ENCODE measurements at regions not wholly inside any gene's neighbourhood (a gene's known extent, or its start where the extent isn't known, plus 50 kb on each side); places are given as distances from the start of the nearest gene placed in this dataset.
"Not testable (repeated sequence)": the region's sequence is repeated elsewhere in the genome, so short reads cannot be mapped to it uniquely, and the experiment has no call there.

DNA sequence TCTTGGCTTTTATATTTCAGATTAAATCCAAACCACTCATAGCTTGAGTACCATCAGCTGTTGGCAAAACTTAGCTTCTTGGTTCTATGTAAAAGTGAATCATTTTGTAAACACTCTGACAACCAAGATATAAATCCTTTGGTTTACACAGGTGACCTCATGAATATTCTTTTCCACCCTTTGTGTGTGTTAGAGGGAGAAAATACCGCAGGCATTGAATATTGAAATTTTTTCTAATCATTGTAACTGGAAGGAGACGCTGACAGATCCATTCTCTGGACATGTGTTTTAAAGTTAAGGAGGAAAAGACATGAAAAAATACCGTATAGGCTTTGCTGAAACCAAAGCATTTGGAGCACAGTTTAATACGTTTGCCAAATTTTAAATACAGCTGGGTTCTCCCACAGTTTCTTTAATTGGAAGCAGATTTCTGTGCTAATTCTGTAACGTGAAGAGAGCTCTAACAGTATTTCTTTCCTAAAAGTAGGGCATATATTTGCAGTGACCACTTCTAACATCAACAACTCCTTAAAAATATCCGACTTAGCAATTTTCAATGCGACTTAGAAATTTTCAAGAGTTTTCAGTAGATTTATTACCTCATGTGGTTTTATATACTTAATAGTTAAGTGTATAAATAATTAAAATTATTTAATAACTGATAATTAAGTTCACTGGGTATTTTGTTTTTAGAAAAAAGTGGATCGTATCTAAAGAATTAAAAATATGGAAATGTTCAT, 388.2 kb downstream of the USP25 start:
- H3K4me1 ChIP-seq (ENCODE audit: insufficient read depth, poor library complexity, severe bottlenecking) = peaks cover 21% of the 10 kb centered on the region
- H3K4me3 ChIP-seq (ENCODE audit: severe bottlenecking) = no peak overlapping the region
- TF ChIP-seq, protein P1, sequence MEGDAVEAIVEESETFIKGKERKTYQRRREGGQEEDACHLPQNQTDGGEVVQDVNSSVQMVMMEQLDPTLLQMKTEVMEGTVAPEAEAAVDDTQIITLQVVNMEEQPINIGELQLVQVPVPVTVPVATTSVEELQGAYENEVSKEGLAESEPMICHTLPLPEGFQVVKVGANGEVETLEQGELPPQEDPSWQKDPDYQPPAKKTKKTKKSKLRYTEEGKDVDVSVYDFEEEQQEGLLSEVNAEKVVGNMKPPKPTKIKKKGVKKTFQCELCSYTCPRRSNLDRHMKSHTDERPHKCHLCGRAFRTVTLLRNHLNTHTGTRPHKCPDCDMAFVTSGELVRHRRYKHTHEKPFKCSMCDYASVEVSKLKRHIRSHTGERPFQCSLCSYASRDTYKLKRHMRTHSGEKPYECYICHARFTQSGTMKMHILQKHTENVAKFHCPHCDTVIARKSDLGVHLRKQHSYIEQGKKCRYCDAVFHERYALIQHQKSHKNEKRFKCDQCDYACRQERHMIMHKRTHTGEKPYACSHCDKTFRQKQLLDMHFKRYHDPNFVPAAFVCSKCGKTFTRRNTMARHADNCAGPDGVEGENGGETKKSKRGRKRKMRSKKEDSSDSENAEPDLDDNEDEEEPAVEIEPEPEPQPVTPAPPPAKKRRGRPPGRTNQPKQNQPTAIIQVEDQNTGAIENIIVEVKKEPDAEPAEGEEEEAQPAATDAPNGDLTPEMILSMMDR (IDR thresholded peaks at IDR 0.05; ENCODE audit: poor library complexity, severe bottlenecking) = no peak
- no peaks in the 10 kb centered on the region for H3K9me3 ChIP-seq (ENCODE audit: severe bottlenecking)
- no peak for DNase-seq (ENCODE audit: low spot score)
- no peaks in the 10 kb centered on the region for H3K36me3 ChIP-seq (ENCODE audit: low read depth)
- H3K27me3 ChIP-seq (ENCODE audit: insufficient read depth, poor library complexity, severe bottlenecking) = no peaks in the 10 kb centered on the region
- H3K27ac ChIP-seq (ENCODE audit: poor library complexity, severe bottlenecking) = peak overlapping the region; percentile 83
- peak; percentile 98 for ATAC-seq (ENCODE audit: low read depth)

DNA sequence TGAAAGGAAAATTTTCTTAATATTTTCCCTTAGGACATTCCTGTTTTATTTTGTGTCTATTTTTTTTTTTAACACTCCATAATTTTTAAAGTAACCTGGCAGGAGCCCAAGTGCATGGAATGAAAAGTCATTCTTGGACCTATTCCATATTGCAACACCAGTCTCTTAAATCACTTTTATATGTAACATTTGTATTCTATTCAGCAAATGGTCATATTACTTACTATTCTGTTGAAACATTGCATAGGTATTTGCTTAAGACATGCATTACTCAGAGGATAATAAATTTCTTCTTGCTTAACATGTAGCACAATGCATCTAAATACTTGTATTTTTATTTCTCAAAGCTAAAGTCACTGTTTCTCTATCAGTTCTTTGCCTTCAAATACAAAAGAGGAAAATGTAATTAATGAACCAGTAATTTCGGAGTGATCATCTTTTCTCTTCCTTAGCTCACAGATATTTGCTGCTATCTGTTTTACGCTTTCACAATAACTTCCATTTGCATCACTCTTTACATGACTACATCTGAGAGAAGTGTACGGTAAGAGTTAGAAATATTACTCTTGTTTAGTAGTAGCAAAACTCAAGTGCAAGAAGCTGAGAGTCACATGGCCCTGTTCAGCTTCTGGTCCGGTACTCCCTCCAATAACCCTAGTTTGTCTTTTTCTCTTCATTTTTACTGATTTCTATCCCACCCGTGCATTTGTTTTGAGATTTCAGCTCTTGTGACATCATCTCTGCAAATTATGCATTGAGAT, 394.8 kb downstream of the USP25 start:
- Histone ChIP-seq H3K36me3 (ENCODE audit: low read depth) (no peaks in the 10 kb centered on the region), H3K4me3 (ENCODE audit: severe bottlenecking) (no peak overlapping the region), H3K27me3 (ENCODE audit: insufficient read depth, poor library complexity, severe bottlenecking) (no peaks in the 10 kb centered on the region), H3K4me1 (ENCODE audit: insufficient read depth, poor library complexity, severe bottlenecking) (peaks cover 19% of the 10 kb centered on the region), H3K27ac (ENCODE audit: poor library complexity, severe bottlenecking) (peak overlapping the region; percentile 84), H3K9me3 (ENCODE audit: severe bottlenecking) (no peaks in the 10 kb centered on the region)
- ATAC-seq (ENCODE audit: low read depth) (peak; percentile 96), DNase-seq (ENCODE audit: low spot score) (no peak)
- TF ChIP-seq, protein P1 (IDR thresholded peaks at IDR 0.05; ENCODE audit: poor library complexity, severe bottlenecking) = no peak

DNA sequence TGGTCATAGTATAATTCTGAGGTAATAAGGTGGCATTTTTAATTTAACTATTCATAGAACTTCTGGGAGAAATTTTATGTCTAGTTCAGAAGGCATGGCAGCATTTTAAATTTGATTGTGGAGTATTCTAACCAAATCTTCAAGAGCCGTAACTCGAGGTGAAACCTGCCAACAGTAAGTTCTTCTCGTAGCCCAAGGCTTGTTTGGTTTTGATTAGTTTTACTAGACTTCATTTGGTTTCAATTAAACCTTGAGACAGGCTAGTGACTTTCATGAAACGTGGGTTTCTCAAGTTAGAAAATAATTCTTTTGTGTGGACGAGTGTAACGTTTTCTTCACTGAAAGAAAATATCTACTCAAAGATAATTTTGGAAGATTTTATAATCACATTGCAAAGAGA, 395.5 kb downstream of the USP25 start:
- Histone ChIP-seq H3K4me3 (ENCODE audit: severe bottlenecking) (no peak overlapping the region), H3K27ac (ENCODE audit: poor library complexity, severe bottlenecking) (peak overlapping the region; percentile 84)

DNA sequence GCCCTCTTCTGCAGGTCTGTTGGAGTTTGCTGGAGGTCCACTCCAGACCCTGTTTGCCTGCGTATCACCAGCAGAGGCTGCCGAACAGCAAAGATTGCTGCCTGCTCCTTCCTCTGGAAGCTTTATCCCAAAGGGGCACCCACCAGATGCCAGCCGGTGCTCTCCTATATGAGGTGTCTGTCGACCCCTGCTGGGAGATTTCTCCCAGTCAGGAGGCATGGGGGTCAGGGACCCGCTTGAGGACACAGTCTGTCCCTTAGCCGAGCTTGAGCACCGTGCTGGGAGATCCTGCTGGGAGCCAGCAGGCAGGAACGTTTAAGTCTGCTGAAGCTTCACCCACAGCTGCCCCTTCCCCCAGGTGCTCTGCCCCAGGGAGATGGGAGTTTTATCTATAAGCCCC, 402.7 kb downstream of the USP25 start:
- H3K4me3 ChIP-seq (ENCODE audit: severe bottlenecking); H3K27ac ChIP-seq (ENCODE audit: poor library complexity, severe bottlenecking); H3K9me3 ChIP-seq (ENCODE audit: severe bottlenecking); H3K4me1 ChIP-seq (ENCODE audit: insufficient read depth, poor library complexity, severe bottlenecking); DNase-seq (ENCODE audit: low spot score); H3K27me3 ChIP-seq (ENCODE audit: insufficient read depth, poor library complexity, severe bottlenecking); ATAC-seq (ENCODE audit: low read depth); H3K36me3 ChIP-seq (ENCODE audit: low read depth): not testable (repeated sequence)

More for the DNA sequence above, 395.5 kb downstream of the USP25 start:
- Histone ChIP-seq H3K36me3 (ENCODE audit: low read depth) (no peaks in the 10 kb centered on the region), H3K4me1 (ENCODE audit: insufficient read depth, poor library complexity, severe bottlenecking) (peaks cover 19% of the 10 kb centered on the region), H3K9me3 (ENCODE audit: severe bottlenecking) (no peaks in the 10 kb centered on the region), H3K27me3 (ENCODE audit: insufficient read depth, poor library complexity, severe bottlenecking) (no peaks in the 10 kb centered on the region)
- ATAC-seq (ENCODE audit: low read depth) (no peak), DNase-seq (ENCODE audit: low spot score) (no peak)
- TF ChIP-seq, protein P1 (IDR thresholded peaks at IDR 0.05; ENCODE audit: poor library complexity, severe bottlenecking) = no peak

DNA sequence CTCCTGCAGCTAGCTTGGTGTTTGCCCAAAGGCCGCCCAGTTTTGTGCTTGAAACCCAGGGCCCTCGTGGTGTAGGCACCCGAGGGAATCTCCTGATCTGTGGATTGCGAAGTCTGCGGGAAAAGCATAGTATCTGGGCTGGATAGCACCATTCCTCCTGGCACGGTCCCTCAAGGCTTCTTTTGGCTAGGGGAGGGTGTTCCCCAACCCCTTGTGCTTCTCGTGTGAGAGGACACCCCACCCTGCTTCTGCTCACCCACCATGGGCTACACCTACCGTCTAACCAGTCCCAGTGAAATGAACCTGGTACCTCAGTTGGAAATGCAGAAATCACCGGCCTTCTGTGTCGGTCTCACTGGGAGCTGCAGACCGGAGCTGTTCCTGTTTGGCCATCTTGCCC, 403.5 kb downstream of the USP25 start:
- H3K27ac ChIP-seq (ENCODE audit: poor library complexity, severe bottlenecking) = no peak overlapping the region
- H3K9me3 ChIP-seq (ENCODE audit: severe bottlenecking) = no peaks in the 10 kb centered on the region
- H3K27me3 ChIP-seq (ENCODE audit: insufficient read depth, poor library complexity, severe bottlenecking) = no peaks in the 10 kb centered on the region
- TF ChIP-seq, protein P1 (IDR thresholded peaks at IDR 0.05; ENCODE audit: poor library complexity, severe bottlenecking) = no peak
- no peak for DNase-seq (ENCODE audit: low spot score)
- H3K4me1 ChIP-seq (ENCODE audit: insufficient read depth, poor library complexity, severe bottlenecking) = no peaks in the 10 kb centered on the region
- no peaks in the 10 kb centered on the region for H3K36me3 ChIP-seq (ENCODE audit: low read depth)
- no peak for ATAC-seq (ENCODE audit: low read depth)
- no peak overlapping the region for H3K4me3 ChIP-seq (ENCODE audit: severe bottlenecking)

Data from RWPE2 (cell line).